Ovary (tissue), 3 donors: ENCODE measurements at regions not wholly inside any gene's neighbourhood (a gene's known extent, or its start where the extent isn't known, plus 50 kb on each side); places are given as distances from the start of the nearest gene placed in this dataset.
"Not testable (repeated sequence)": the region's sequence is repeated elsewhere in the genome, so short reads cannot be mapped to it uniquely, and the experiment has no call there.

Experiments
- CTCF ChIP-seq, 3 donors: fragments of 450-650 bp in 2 of 3; fragments of 200-600 bp in 1 of 3; IDR thresholded peaks; one replicate each; pipeline versions ENCODE4 v1.5.1 to v1.8.0; 2016 to 2022; ENCODE audit warnings: antibody characterized with exemption in 3 of 3, mild to moderate bottlenecking in 1 of 3
- EP300 ChIP-seq: sonication (generic); formaldehyde crosslinking; IDR thresholded peaks from one replicate; pipeline ENCODE4 v1.6.1; 2017; ENCODE audit warnings: antibody characterized with exemption
- POLR2A ChIP-seq: fragments of 450-650 bp; IDR thresholded peaks from one replicate; pipeline ENCODE4 v1.6.1; 2017; ENCODE audit warnings: antibody characterized with exemption, mild to moderate bottlenecking, moderate library complexity
- donor health status: DM: no; HTN: no; CAD: no.

GRCh38 chr21:10377758-10378157 lies 143.6 kb upstream of the TPTE start:
- not testable (repeated sequence) for TF ChIP-seq POLR2A; CTCF (IDR thresholded peaks at IDR 0.05); EP300
